Nephron (organoid): ENCODE measurements at regions not wholly inside any gene's neighbourhood (a gene's known extent, or its start where the extent isn't known, plus 50 kb on each side); places are given as distances from the start of the nearest gene placed in this dataset.

Experiments used
- H3K27ac Mint-ChIP-seq, 3 experiments: 2 replicates each; pipeline ENCODE4 v1.8.0; 2020; ENCODE audit warnings: mixed read lengths in 3 of 3, mild to moderate bottlenecking in 2 of 3, moderate library complexity in 1 of 3
- H3K27me3 Mint-ChIP-seq: 2 replicates; pipeline ENCODE4 v1.8.0; 2021; ENCODE audit warnings: low read depth, mild to moderate bottlenecking, moderate library complexity, mixed read lengths
- H3K36me3 Mint-ChIP-seq: 2 replicates; pipeline ENCODE4 v1.8.0; 2020; ENCODE audit warnings: low read depth, mixed read lengths
- H3K4me1 Mint-ChIP-seq: 2 replicates; pipeline ENCODE4 v1.8.0; 2020; ENCODE audit warnings: mixed read lengths
- H3K4me3 Mint-ChIP-seq, 3 experiments: 2 replicates each; pipeline ENCODE4 v1.8.0; 2020; ENCODE audit warnings: mild to moderate bottlenecking in 3 of 3, mixed read lengths in 3 of 3, moderate library complexity in 2 of 3
- H3K9me3 Mint-ChIP-seq: 2 replicates; pipeline ENCODE4 v1.8.0; 2020; ENCODE audit warnings: mixed read lengths
- CTCF ChIP-seq, 3 experiments: fragments of 200-600 bp; sonication (generic); IDR thresholded peaks; one replicate each; pipeline ENCODE4 v1.5.0; 2021; ENCODE audit warnings: antibody characterized with exemption in 3 of 3; ENCODE audit not compliant: unreplicated experiment in 3 of 3

- Mint-ChIP-seq H3K4me3 (peak overlapping the region in 1 of 3 experiments; percentile 11), H3K9me3 (peaks cover 3% of the 10 kb centered on the region), H3K27ac (peak overlapping the region; percentile 92 to 94 (median 94)), H3K27me3 (peaks cover 5% of the 10 kb centered on the region), H3K4me1 (peaks cover 15% of the 10 kb centered on the region), H3K36me3 (no peaks in the 10 kb centered on the region)
- no peak for TF ChIP-seq CTCF (IDR thresholded peaks at IDR 0.05; ENCODE audit: unreplicated experiment in 3 of 3)
Observed at GRCh38 chr10:58451193-58451889, 61.3 kb upstream of the BICC1 start.

- no peak for TF ChIP-seq CTCF (IDR thresholded peaks at IDR 0.05; ENCODE audit: unreplicated experiment in 3 of 3)
- Mint-ChIP-seq H3K4me3 (no peak overlapping the region), H3K36me3 (no peaks in the 10 kb centered on the region), H3K4me1 (peaks cover 15% of the 10 kb centered on the region), H3K9me3 (no peaks in the 10 kb centered on the region), H3K27ac (peak overlapping the region in 1 of 3 experiments; percentile 35), H3K27me3 (no peaks in the 10 kb centered on the region)
Observed at GRCh38 chr10:58453105-58453504, 59.6 kb upstream of the BICC1 start.

- H3K36me3 Mint-ChIP-seq = no peaks in the 10 kb centered on the region
- no peak for TF ChIP-seq CTCF (IDR thresholded peaks at IDR 0.05; ENCODE audit: unreplicated experiment in 3 of 3)
- no peaks in the 10 kb centered on the region for H3K27me3 Mint-ChIP-seq
- H3K27ac Mint-ChIP-seq = no peak overlapping the region
- H3K4me3 Mint-ChIP-seq = no peak overlapping the region
- peaks cover 13% of the 10 kb centered on the region for H3K4me1 Mint-ChIP-seq
- H3K9me3 Mint-ChIP-seq = peaks cover 5% of the 10 kb centered on the region
Observed at GRCh38 chr10:58456179-58456578, 56.5 kb upstream of the BICC1 start.

- Mint-ChIP-seq H3K27ac (peak overlapping the region in 2 of 3 experiments; percentile 59 to 81), H3K9me3 (peaks cover 8% of the 10 kb centered on the region)
Observed at GRCh38 chr10:58457761-58458616, 54.7 kb upstream of the BICC1 start.

GRCh38 chr10:58459069-58459468 lies 53.6 kb upstream of the BICC1 start:
- H3K36me3 Mint-ChIP-seq = no peaks in the 10 kb centered on the region
- TF ChIP-seq CTCF (IDR thresholded peaks at IDR 0.05; ENCODE audit: unreplicated experiment in 3 of 3) = no peak
- no peak overlapping the region for H3K4me3 Mint-ChIP-seq
- no peak overlapping the region for H3K27ac Mint-ChIP-seq
- peaks cover 14% of the 10 kb centered on the region for H3K9me3 Mint-ChIP-seq
- H3K27me3 Mint-ChIP-seq = peaks cover 5% of the 10 kb centered on the region
- H3K4me1 Mint-ChIP-seq = no peaks in the 10 kb centered on the region

More at GRCh38 chr10:58457761-58458616, 54.7 kb upstream of the BICC1 start:
- Mint-ChIP-seq H3K27me3 (peaks cover 4% of the 10 kb centered on the region), H3K4me3 (no peak overlapping the region), H3K4me1 (peaks cover 4% of the 10 kb centered on the region), H3K36me3 (no peaks in the 10 kb centered on the region)
- no peak for TF ChIP-seq CTCF (IDR thresholded peaks at IDR 0.05; ENCODE audit: unreplicated experiment in 3 of 3)
